Testis (tissue), 2 donors: ENCODE measurements at regions not wholly inside any gene's neighbourhood (a gene's known extent, or its start where the extent isn't known, plus 50 kb on each side); places are given as distances from the start of the nearest gene placed in this dataset.

Experiments
- DNase-seq: peaks from one replicate; pipeline ENCODE4 v3.0.0-alpha.2; 2019
- H3K27ac ChIP-seq, 2 donors: fragments of 200-600 bp; sonication (generic); one replicate each; pipeline ENCODE4 v1.5.1; 2019
- H3K27me3 ChIP-seq: fragments of 200-600 bp; sonication (generic); one replicate; pipeline ENCODE4 v1.5.1; 2019
- H3K36me3 ChIP-seq: fragments of 200-600 bp; sonication (generic); one replicate; pipeline ENCODE4 v1.5.1; 2017; ENCODE audit warnings: low read depth; ENCODE audit errors: missing control alignments
- H3K4me1 ChIP-seq: fragments of 200-600 bp; sonication (generic); one replicate; pipeline ENCODE4 v1.5.1; 2019
- H3K4me3 ChIP-seq, 2 donors: fragments of 200-600 bp; sonication (generic); one replicate each; pipeline ENCODE4 v1.5.1; 2017 to 2019
- H3K9me3 ChIP-seq: fragments of 200-600 bp; sonication (generic); one replicate; pipeline ENCODE4 v1.5.1; 2017
- POLR2A ChIP-seq: fragments of 450-650 bp; IDR thresholded peaks from one replicate; pipeline ENCODE4 v1.6.1; 2017; ENCODE audit warnings: antibody characterized with exemption, mild to moderate bottlenecking, moderate library complexity
- WGBS, 2 donors: methylation state at CpG; one replicate each; pipeline ENCODE4 v1.1.5; 2018; 5-methylcytosine and 5-hydroxymethylcytosine counted together
- intact Hi-C: fragments of 100-400 bp; cut with DNase I; formaldehyde crosslinking; loops from one replicate; pipeline ENCODE4 v1.15.1; 2023; ENCODE audit warnings: low total_unique reads
- TF ChIP-seq, protein P1 (sequence below), 3 experiments: fragments of 450-650 bp in 2 of 3; fragments of 200-600 bp in 1 of 3; sonication (generic) in 1 of 3; IDR thresholded peaks; one replicate each; pipeline ENCODE4 v1.5.1; 2016 to 2019; ENCODE audit warnings: antibody characterized with exemption in 3 of 3, mild to moderate bottlenecking in 2 of 3, moderate library complexity in 1 of 3

GRCh38 chr9:120151806-120152205 is 428.2 kb downstream of the CDK5RAP2 start:
- Histone ChIP-seq H3K9me3 (no peaks in the 10 kb centered on the region), H3K4me3 (no peak overlapping the region), H3K27ac (no peak overlapping the region), H3K27me3 (no peaks in the 10 kb centered on the region), H3K36me3 (no peaks in the 10 kb centered on the region), H3K4me1 (no peaks in the 10 kb centered on the region)
- intact Hi-C loops = no loop called here
- TF ChIP-seq, protein P1, sequence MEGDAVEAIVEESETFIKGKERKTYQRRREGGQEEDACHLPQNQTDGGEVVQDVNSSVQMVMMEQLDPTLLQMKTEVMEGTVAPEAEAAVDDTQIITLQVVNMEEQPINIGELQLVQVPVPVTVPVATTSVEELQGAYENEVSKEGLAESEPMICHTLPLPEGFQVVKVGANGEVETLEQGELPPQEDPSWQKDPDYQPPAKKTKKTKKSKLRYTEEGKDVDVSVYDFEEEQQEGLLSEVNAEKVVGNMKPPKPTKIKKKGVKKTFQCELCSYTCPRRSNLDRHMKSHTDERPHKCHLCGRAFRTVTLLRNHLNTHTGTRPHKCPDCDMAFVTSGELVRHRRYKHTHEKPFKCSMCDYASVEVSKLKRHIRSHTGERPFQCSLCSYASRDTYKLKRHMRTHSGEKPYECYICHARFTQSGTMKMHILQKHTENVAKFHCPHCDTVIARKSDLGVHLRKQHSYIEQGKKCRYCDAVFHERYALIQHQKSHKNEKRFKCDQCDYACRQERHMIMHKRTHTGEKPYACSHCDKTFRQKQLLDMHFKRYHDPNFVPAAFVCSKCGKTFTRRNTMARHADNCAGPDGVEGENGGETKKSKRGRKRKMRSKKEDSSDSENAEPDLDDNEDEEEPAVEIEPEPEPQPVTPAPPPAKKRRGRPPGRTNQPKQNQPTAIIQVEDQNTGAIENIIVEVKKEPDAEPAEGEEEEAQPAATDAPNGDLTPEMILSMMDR (IDR thresholded peaks at IDR 0.05) = no peak
- no peak for TF ChIP-seq POLR2A
- no peak for DNase-seq
- 36 to 42% methylated on average over 12 of the region's 12 CpGs for WGBS, 2 donors

DNA sequence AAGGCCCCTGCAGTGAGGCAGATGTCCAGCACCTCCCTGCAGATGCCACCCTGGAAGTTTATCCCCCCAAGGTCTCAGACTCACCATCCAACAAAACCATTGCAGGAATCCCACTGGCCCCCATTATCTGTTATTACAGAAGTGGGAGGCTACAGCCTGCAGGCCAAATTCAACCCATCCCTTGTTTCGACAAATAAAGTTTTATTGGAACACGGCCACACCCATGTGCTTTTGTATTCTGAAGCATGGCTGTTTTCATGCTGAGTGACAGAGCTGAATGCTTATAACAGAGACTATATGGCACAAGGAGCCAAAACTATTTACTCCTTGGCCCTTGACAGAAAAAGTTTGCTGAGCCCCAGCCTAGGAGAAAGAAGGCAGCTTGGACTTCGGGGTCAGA is 428.8 kb downstream of the CDK5RAP2 start:
- TF ChIP-seq, protein P1 (IDR thresholded peaks at IDR 0.05) = no peak
- TF ChIP-seq POLR2A = no peak

DNA sequence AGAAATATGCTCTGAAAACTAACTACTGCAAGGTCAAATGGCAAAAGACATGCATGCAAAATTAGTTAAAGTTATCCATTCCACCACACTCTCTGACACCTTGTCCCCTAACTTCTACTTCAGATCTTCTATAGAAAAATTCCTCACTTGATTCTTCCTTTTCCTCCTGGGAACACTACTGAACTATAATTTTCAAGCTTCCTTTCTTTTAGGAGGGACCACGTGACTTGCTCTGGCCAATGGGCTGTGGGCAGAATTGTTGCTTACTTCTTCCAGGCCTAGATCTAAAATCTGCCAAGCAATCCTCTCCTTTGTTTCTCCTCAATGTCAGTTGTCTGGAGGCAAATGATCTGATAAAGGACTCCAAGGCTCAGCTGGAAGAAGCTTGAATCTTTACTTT is 441.0 kb downstream of the CDK5RAP2 start:
- no peak for DNase-seq
- H3K4me1 ChIP-seq = no peaks in the 10 kb centered on the region
- no peaks in the 10 kb centered on the region for H3K36me3 ChIP-seq
- 89 to 97% methylated on average over 1 of the region's 1 CpG for WGBS, 2 donors
- no peak overlapping the region for H3K4me3 ChIP-seq
- intact Hi-C loops = no loop called here
- TF ChIP-seq, protein P1 (IDR thresholded peaks at IDR 0.05) = no peak
- no peak for TF ChIP-seq POLR2A
- no peaks in the 10 kb centered on the region for H3K27me3 ChIP-seq
- H3K27ac ChIP-seq = no peak overlapping the region
- no peaks in the 10 kb centered on the region for H3K9me3 ChIP-seq

More for the DNA sequence above, 428.8 kb downstream of the CDK5RAP2 start:
- H3K9me3 ChIP-seq = no peaks in the 10 kb centered on the region
- H3K36me3 ChIP-seq = no peaks in the 10 kb centered on the region
- H3K27ac ChIP-seq = no peak overlapping the region
- WGBS, 2 donors = 70 to 84% methylated on average over 3 of the region's 3 CpGs
- no peak overlapping the region for H3K4me3 ChIP-seq
- no peaks in the 10 kb centered on the region for H3K4me1 ChIP-seq
- DNase-seq = no peak
- H3K27me3 ChIP-seq = no peaks in the 10 kb centered on the region
- intact Hi-C loops = no loop called here

- Histone ChIP-seq H3K4me1 (no peaks in the 10 kb centered on the region), H3K9me3 (no peaks in the 10 kb centered on the region), H3K27me3 (no peaks in the 10 kb centered on the region), H3K27ac (no peak overlapping the region), H3K4me3 (no peak overlapping the region), H3K36me3 (no peaks in the 10 kb centered on the region)
- WGBS, 2 donors = 55 to 62% methylated on average over 4 to 5 of the region's 5 CpGs
- intact Hi-C loops = no loop called here
- TF ChIP-seq POLR2A = no peak
- TF ChIP-seq, protein P1 (IDR thresholded peaks at IDR 0.05) = no peak
- DNase-seq = no peak
Measured at GRCh38 chr9:120137186-120137840, 442.7 kb downstream of the CDK5RAP2 start.

DNA sequence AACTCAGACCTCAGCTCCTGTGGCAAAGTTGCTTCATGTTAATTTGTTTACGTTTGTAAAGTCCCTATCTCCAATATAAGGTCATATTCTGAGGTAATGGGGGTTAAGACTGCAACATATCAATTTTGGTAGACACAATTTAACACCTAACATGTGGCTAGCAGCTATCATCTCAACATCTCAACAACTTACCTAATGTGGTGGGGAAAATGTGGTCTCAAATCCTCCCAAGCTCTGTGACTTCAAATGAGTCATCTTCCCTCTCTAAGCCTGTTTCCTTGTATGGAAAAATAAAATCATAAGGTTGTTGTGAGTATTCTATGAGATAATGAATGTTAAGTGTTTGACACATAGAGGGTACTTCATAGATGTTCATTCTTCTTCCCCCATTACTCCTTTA is 443.3 kb downstream of the CDK5RAP2 start:
- Histone ChIP-seq H3K4me1 (no peaks in the 10 kb centered on the region), H3K36me3 (no peaks in the 10 kb centered on the region), H3K27ac (no peak overlapping the region), H3K9me3 (no peaks in the 10 kb centered on the region), H3K4me3 (no peak overlapping the region), H3K27me3 (no peaks in the 10 kb centered on the region)
- TF ChIP-seq, protein P1 (IDR thresholded peaks at IDR 0.05) = no peak
- TF ChIP-seq POLR2A = no peak
- 68 to 80% methylated on average over 1 of the region's 1 CpG for WGBS, 2 donors
- no peak for DNase-seq
- intact Hi-C loops = no loop called here
